22Rv1 (cell line): ENCODE measurements at regions not wholly inside any gene's neighbourhood (a gene's known extent, or its start where the extent isn't known, plus 50 kb on each side); places are given as distances from the start of the nearest gene placed in this dataset.

Experiments used
- CTCF ChIP-seq: fragments of 450-650 bp; IDR thresholded peaks from 2 replicates; pipeline ENCODE4 v1.5.1; 2017; ENCODE audit warnings: mild to moderate bottlenecking
- ZFX ChIP-seq: fragments of 450-650 bp; IDR thresholded peaks from 2 replicates; pipeline ENCODE4 v1.6.1; 2017; ENCODE audit warnings: antibody characterized with exemption, borderline replicate concordance

DNA sequence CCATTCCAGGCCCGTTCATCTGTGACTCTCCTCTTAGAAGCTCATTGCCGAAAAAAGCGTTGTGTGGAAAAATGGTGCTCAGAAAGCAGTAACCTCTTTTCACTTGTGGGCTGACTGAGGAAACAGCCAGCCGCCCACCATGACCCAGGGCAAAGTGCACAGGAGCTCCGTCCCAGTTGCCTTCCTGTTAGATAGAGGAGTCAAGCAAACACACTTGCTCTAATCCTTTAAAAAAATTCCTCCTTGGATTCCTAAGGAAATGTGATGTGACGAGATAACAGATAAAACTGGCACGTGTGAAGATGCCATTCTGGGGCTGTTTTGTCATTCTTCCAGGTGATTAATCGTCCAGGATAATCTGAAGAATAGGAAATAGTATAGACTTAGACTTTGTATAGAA is 396.8 kb upstream of the DDHD1 start:
- TF ChIP-seq CTCF (no peak), ZFX (no peak)
